Bronchial epithelial cell (primary cell): ENCODE measurements at regions not wholly inside any gene's neighbourhood (a gene's known extent, or its start where the extent isn't known, plus 50 kb on each side); places are given as distances from the start of the nearest gene placed in this dataset.
"Not testable (repeated sequence)": the region's sequence is repeated elsewhere in the genome, so short reads cannot be mapped to it uniquely, and the experiment has no call there.

ENCODE experiments used
- DNase-seq: peaks from one replicate; pipeline ENCODE4 v3.0.0-alpha.2; 2010; ENCODE audit warnings: low read depth
- FAIRE-seq: peaks from 2 replicates; lab custom pipeline; 2011; peaks lifted over from hg19 to GRCh38; lab: Jason Lieb, UNC
- H3K27me3 ChIP-seq: 2 replicates; pipeline ENCODE4 v1.5.1; 2011; ENCODE audit warnings: low read length; ENCODE audit not compliant: control insufficient read depth, insufficient read depth
- H3K36me3 ChIP-seq: 2 replicates; pipeline ENCODE4 v1.5.1; 2011; ENCODE audit warnings: low read length; ENCODE audit not compliant: control insufficient read depth, insufficient read depth
- H3K4me3 ChIP-seq: 2 replicates; pipeline ENCODE4 v1.5.1; 2011; ENCODE audit warnings: mild to moderate bottlenecking, low read depth, low read length, control low read depth
- CTCF ChIP-seq: IDR thresholded peaks from 2 replicates; pipeline ENCODE4 v1.5.1; 2011; ENCODE audit warnings: mild to moderate bottlenecking, moderate library complexity, low read length, control low read depth, inconsistent platforms; ENCODE audit not compliant: insufficient read depth, severe bottlenecking

- TF ChIP-seq CTCF, result no peak
- H3K4me3 ChIP-seq, result no peak overlapping the region
- DNase-seq (peak; percentile 23), FAIRE-seq (no peak)
- H3K36me3 ChIP-seq, result no peaks in the 10 kb centered on the region
- no peaks in the 10 kb centered on the region for H3K27me3 ChIP-seq
Observed at GRCh38 chr11:22928207-22928917, 68.1 kb upstream of the CCDC179 start.

GRCh38 chr11:22930816-22931594 lies 70.7 kb upstream of the CCDC179 start:
- Histone ChIP-seq H3K27me3 (no peaks in the 10 kb centered on the region), H3K36me3 (no peaks in the 10 kb centered on the region), H3K4me3 (no peak overlapping the region)
- FAIRE-seq (no peak), DNase-seq (no peak)
- TF ChIP-seq CTCF, result no peak

- no peaks in the 10 kb centered on the region for H3K27me3 ChIP-seq
- H3K4me3 ChIP-seq, result no peak overlapping the region
- no peak for TF ChIP-seq CTCF
- no peak for DNase-seq
- H3K36me3 ChIP-seq, result no peaks in the 10 kb centered on the region
- no peak for FAIRE-seq
Observed at GRCh38 chr11:22938691-22939090, 78.4 kb upstream of the CCDC179 start.

GRCh38 chr11:22941544-22941943 lies 81.3 kb upstream of the CCDC179 start:
- H3K4me3 ChIP-seq, H3K27me3 ChIP-seq, H3K36me3 ChIP-seq, FAIRE-seq, DNase-seq: not testable (repeated sequence)

- no peak overlapping the region for H3K4me3 ChIP-seq
- no peaks in the 10 kb centered on the region for H3K27me3 ChIP-seq
- FAIRE-seq (no peak), DNase-seq (peak; percentile 2)
- H3K36me3 ChIP-seq, result no peaks in the 10 kb centered on the region
- TF ChIP-seq CTCF, result no peak
Observed at GRCh38 chr11:22957786-22958185, 97.5 kb upstream of the CCDC179 start.

- no peak for TF ChIP-seq CTCF
- H3K4me3 ChIP-seq, result no peak overlapping the region
- DNase-seq (no peak), FAIRE-seq (no peak)
- H3K36me3 ChIP-seq, result no peaks in the 10 kb centered on the region
- H3K27me3 ChIP-seq, result no peaks in the 10 kb centered on the region
Observed at GRCh38 chr11:22974251-22974650, 114.0 kb upstream of the CCDC179 start.
